NCI-H2081 (cell line): ENCODE measurements at regions not wholly inside any gene's neighbourhood (a gene's known extent, or its start where the extent isn't known, plus 50 kb on each side); places are given as distances from the start of the nearest gene placed in this dataset.
"Not testable (repeated sequence)": the region's sequence is repeated elsewhere in the genome, so short reads cannot be mapped to it uniquely, and the experiment has no call there.

Experiments
- DNase-seq, 2 experiments: peaks; one replicate each; lab custom pipeline; 2025; lab: John Stamatoyannopoulos, UW

DNA sequence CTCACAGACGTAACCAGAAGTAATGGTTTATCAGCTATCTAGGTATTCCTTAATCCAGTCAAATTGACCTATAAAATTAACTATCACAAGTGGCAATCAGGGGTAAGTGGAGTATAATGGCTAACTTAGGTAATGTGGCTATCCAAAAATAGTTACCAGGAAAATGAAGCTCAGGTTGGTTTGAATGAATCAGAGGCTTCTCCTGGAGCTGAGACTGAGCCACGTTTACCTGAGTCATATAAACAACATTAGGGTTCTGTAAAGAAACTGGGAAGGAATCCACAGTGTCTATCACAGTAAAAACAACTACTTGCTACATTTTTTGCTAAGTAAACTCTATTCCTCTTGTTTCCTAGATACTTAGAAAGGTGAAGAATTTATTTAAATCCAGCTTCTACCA, 236.0 kb upstream of the SPHKAP start:
- DNase-seq, result no peak

DNA sequence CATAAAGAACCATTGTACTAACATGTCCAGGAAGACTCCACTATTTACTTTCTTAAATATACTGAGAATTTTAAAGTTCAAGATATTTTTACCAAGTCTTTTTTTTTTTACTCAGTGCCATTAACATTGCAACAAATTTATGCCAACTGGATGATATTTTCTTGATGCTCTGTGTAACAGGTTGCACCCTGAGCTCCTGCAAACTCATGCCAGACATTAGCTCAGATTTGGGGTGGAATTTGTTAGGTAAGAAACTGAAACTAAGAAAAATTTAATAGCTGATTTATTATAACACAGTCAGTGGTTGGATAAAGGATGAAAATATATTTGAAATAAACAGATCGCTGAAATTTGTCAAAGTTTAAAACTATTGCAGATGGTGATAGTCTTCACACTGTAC, 228.6 kb upstream of the SPHKAP start:
- no peak for DNase-seq

DNA sequence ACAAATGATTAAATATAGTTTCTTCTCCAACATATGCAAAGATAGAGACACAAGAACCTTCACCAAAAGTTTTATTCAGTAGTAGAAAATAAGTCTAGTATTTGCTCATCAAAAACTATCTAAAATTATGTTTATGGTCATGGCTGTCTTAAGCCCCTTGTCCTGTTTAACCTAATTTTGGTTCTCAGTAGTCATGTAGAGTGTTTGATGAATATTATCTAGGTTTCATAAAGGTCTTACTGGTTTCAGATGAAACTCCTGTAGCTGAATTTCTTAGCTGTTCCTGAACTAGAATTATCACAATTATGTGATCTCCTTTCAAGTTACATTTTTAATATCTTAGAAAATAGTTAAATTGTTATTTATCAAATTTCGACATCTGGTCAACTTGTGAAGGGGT, 228.0 kb upstream of the SPHKAP start:
- DNase-seq, result no peak

DNA sequence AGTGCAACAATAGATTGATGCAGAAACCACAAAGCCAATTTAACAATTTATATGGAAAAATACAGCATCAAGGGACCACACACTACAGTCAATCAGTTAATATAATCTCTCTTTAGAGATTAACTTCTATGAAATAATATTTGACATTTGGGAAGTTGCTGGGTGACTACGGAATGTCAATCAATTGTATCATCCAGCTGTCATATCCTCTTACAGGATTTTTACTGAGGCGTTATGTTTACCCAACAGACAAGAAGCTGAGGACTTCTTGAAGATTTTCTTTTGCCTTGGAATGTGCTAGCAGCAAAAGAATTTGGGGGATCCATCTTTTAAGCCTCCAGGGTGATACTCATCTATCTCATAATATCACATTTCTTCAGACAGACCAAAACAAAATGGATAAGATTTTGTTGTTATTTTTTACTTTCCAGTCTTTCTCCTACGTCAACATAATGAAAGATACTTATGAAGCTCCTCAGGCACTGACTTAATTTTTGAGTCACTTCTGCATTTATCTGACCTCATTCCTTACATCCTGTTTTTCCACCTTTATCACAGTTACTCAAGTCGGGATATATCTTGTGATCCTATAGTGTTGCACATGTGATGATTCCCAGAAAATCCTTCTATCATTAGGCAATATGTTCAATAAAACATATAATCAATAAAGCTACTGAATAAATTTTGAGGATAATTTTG, 227.2 kb upstream of the SPHKAP start:
- no peak for DNase-seq

DNA sequence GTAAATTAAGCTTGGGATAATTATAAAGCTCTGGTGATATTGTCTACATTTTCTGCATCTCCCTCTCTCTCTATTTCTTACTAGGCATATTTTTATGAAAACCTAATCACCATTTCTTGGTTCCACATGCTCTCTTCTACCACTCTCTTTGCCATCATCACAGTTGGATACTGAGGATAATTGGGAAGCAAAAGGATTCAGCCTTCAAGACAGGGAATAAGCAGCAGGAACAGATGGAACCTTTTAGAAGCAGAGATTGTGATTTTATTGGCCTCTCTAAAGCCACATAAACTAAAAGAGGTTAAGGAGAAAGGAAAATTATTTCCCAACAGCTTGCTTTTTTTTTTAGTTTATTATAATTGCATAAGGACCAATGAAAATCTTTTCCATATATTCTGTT, 226.3 kb upstream of the SPHKAP start:
- no peak for DNase-seq

DNA sequence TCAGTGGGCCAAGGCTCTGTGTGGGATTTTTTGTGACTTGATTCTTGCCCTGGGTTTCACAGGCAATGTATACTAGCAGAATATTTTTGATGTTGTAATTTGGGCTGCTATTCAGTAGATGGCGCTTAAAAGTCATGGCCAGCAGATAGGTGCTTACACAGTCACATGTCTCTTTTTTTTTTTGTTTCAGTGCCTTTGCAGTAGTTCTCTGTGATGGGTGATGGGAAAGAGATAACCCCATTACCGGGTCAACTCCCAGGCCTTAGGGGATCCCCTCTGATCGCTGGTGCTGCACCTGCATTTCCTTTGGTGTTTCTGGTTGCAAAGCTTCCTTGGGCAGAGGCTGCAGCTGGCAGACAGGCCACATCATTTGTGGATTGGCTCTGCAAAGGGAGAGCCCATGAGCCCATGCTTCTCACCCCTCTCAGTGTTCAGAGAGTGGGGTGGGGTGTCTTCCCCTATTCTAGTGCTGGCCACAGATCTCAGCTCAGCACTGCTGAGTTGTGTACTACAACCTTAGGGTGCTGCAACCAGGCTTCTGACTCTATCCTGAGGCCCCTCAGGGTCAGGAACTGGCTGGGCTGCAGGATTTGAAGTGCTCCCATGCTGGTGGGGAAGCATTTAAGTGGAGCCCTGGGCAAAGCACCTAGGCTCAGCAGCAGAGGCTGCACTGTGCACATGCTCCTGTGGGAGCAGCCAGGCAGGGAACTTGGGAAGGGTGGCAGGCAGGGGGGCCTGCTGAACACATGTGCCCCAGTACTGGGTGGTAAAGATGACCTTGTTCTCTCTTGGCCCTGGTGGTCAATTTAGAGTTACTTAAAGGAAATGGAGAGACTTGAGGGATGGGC, 219.8 kb upstream of the SPHKAP start:
- peak in 1 of 2 experiments; percentile 20 for DNase-seq

DNA sequence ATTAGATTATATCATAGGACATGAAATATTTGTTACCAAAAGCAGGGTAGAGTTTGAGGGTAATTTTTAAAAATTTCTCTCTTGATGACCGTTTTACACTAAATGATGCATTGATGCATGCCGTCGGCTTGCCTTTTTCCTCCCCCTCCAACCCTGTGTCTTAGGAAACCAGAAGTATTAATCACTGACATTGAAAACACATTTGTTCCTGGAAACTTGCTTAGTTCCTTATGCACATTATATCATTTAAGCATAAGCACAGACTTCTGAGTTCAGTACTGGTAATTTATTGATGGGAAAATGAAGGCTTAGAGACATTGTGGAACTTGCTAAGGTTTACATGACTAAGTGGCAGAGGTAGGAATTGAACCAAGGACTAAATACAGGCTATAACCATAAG, 206.3 kb upstream of the SPHKAP start:
- DNase-seq, result no peak

DNA sequence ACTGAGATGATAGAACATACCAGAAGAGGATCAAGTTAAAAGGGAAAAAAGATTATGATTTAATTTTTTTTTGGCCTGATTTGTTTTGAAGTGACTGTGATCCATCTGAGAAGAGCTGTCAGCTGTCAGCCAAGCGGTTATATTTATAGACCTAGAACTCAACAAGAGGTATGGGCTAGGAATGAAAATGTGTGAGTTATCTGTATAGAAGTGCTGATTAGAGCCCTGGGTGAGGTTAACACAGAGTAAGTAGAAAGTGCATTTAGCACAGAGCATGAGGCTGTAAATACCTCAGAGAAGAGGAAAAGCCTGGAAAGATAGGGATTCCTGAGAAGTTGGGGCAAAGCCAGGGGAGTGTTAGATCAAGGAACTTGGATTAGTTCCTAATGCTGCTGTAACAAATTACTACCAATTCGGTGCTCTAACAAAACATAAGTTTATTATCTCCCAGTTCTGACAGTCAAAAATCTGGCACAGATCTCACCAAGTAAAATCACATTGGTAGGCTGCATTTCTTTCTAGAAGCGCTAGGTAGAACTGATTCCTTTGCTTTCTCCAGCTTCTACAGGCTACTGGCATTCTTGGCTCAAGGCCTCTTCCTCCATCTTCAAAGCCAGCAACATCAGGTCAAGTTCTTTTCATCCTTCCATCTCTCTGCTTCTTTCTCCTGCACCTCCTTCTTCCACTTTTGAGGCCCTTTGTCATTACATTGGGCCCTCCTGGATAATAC, 197.4 kb upstream of the SPHKAP start:
- DNase-seq, result no peak

DNA sequence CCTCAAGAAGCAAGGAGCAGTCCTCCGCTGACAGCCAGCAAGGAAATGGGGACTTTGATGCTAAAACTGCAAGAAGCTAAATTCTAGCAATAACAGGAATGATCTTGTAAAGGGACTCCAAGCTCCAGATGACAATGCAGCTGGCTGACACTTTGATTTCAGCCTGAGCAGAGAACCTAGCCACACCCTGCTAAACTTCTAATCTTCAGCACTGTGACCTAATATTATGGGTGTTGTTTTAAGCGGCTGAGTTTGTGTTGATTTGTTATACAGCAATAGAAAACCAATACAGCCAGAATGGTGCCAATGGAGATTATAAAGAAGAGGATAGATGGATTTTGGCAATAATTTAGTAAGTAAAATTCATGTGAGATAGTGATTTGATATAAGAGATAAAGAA, 196.7 kb upstream of the SPHKAP start:
- DNase-seq, result no peak

DNA sequence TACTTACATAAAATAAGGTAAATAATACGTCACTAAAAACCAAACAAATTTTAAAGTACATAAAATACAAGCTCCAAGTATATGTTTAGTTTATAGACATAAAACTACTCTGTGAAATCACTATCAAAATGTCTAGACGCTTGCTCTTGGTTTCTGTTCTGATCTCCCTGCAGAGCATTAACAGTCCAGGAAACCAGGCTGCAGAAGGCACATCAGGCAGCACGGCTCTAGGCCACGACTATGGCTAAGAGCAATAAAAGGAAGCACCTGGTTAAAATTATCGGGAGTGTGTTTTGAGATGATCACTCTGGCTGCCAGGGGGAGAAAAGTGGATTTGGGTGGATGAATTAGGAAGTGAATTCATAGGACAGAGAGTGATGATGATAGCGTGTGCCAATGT, 196.0 kb upstream of the SPHKAP start:
- peak in 1 of 2 experiments; percentile 26 for DNase-seq

DNA sequence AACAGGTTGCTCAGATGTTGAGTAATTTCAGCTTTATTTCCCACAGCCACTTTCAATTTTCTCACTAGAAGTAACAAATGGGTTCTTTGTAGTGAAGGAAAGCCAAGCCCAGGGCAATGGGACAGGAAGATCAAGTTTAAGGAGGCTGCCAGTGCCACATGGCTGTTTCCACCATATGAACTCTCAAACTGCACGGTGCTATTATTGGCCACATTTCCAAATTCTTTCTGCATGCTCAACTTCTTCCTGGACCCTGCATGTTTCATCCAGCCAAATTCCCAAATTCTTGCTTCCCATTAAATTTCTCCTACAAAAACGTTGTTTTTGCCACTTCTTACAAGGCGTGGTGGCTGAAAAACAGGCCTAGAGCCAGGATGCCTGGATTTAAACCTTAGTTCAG, 193.3 kb upstream of the SPHKAP start:
- no peak for DNase-seq

DNA sequence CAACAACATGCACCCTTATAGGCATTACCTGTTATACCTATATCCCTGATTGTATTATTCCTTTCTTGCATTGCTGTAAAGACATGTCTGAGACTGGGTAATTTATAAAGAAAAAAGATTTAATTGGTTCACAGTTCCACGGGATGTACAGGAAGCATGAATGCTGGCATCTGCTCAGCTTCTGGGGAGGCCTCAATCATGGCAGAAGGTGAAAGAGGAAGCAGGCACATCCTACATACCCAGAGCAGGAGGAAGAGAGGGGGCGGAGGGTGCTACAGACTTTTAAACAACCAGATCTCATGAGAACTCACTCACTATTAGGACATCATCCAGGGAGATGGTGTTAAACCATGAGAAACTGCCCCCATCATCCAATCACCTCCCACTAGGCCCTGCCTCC, 191.7 kb upstream of the SPHKAP start:
- DNase-seq, result no peak

DNA sequence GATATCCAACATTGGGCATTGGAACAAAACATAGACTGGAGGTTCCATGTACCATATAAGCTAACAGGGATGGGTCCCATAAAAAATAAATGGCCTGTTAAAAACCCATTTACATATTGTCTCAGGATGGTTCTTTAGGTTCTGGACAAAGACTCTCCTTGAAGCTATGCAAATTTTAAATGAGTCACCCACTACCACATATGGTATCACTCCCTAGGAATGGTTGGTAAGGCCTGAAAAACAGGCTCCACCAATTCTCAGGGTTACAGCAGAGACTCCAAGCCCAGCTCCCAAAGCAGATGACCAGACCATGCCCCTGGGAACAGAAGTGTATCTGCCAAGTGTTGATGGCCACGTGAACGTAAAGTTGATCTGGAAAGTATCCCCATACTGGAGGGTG, 190.7 kb upstream of the SPHKAP start:
- no peak for DNase-seq

DNA sequence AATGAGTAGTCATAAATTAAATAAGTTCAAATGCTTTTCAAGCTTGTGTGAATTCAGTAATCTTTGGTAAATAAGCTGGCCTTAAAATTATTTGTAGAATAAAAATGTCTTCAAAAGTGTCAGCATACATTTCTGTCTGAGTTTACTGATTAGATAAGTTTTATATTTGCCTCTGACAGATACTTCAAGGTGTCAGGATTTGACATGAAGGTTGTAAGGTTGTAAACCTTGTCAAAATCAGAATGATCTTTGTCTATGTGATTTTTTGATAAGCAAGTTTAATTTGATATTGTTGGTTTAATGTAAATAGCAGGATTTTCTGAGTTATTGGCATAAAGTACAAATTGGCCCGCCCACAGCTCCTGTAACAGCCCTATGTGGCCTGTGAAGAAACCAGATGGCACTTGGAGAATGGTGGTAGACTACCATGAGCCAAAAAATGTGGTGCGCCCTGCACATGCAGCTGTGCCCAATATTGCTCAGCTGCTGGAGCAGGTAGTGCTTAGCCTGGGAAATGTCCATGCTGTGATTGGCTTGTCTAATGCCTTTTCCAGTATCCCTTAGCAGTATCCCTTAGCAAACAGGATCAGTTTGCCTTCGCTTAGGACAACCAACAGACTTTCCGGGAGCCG, 188.0 kb upstream of the SPHKAP start:
- DNase-seq, result no peak

DNA sequence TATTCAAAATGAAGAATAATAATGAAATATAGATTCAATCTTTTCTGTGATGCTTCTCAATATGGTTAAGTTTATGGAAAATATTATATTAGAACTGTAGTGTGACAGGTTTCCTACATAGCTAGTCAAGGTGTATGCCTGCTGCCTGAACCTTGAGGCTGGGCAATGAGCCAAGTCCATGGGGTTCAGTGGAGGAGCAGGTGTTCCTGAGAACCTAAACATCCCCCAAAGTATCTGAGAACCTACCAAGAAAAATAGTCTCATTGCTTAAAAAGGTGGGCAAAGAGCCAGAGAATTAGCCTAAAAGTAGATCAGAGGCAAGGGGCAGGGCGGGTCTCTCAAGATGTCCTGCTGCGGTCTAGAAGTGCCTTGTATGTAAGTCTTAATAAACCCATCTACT, 185.9 kb upstream of the SPHKAP start:
- DNase-seq, result no peak

DNA sequence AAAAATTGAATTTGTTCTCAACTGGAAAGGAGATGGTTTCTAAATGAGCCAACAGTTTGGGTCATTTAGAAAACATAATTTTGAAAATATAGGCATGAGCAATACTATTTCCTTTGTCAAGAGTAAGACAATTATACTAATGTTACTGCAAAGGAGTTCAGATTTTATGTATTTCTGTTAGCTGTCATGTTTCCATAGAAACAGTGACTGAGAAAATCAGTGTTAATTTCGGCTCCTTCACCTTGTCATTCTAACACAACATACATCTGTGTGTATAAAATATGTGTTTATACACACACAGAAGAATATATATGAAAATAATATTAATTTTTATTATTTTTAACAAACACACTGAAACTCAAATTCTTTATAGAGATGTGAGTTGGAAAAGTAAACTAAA, 178.0 kb upstream of the SPHKAP start:
- DNase-seq, result no peak

DNA sequence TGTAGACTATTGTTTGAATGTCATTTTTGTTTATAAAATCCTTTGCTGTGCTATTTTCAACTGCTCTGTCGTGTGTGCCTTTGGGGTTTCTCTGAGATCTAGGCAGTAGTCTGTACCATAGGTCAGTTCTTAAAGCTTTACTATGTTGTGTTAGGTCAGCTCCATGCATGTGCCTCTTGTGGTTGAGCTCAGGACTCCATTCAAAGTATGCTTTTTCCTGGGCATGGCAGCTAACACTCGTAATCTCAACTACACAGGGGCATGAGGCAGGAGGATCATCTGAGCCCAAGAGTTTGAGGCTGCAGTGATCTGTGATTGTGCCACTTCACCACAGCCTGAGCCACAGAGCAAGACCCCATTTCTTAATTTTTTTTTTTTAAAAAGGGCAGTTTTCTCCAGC, 174.4 kb upstream of the SPHKAP start:
- DNase-seq, result no peak

DNA sequence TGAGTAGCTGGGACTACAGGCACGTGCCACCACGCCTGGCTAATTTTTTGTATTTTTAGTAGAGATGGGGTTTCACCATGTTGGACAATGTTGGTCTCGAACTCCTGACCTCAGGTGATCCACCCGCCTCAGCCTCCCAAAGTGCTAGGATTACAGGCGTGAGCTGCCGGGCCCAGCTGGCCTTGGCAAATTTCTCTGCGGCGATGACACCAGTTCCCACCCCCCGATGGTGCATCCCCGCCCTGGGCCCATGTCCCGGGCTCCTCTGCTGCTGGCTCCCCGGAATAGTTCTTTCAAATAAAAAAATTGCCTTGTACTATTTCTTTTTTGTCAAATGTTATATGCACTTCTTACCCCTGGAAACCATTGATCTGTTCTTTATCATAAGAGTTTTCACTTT, 171.5 kb upstream of the SPHKAP start:
- DNase-seq, result not testable (repeated sequence)

DNA sequence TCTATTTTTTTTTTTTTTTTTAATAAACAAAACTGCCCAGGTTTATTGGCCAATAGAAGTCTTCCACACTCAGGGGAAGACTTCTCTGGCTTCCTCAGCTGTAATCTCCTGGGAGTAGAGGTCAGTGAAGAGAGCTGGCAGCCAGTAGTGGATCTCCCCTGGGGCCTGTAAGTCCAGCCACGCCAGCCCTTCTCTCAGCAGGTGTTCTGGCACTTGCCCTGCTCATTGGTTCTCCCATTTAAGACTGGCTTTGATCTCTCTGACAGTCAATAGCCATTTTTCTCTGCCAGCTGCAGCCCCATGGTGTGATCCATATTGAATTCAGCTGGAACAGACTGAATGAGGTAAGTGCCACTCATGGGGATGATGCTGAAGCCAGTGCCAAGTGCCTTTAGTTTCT, 170.6 kb upstream of the SPHKAP start:
- DNase-seq, result peak in 1 of 2 experiments; percentile 4

DNA sequence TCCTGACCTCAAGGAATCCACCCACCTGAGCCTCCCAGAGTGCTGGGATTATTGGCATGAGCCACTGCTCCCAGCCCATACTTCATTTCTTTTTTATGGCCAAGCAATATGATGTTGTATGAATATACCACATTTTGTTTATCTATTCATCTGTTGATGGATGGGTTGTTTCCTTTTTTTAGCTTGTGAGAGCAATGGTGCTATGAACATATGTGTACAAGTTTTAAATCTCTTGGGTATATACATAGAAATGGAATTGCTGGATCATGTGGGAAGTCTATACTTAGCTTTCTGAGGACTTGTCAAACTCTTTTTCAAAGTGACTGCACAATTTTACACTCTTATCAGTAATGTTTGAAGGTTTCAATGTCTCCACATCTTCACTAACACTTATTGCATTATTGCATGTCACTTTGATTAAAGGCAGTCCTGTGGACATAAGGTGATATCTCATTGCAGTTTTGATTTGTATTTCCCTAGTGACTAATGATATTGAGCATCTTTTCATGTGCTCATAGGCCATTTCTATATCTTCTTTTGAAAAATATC, 167.1 kb upstream of the SPHKAP start:
- no peak for DNase-seq

DNA sequence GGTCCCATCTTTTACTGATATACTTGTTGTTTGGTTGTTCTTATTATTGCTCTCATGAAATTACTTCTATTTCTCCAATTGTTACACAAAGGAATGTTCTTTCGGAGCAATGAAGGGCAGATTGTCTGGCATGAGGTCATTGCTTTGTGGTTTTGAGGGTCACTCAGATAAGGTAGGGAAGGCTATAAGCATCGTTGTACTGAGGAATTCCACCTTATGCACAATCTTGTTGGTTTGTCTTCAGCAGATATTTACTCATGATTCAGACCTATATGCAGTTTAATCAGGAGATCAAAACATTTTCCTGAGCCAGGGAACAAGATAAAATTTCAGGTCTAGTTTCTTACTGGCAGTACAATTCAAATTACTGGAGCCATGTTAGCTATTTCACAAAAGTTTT, 163.0 kb upstream of the SPHKAP start:
- DNase-seq, result no peak

DNA sequence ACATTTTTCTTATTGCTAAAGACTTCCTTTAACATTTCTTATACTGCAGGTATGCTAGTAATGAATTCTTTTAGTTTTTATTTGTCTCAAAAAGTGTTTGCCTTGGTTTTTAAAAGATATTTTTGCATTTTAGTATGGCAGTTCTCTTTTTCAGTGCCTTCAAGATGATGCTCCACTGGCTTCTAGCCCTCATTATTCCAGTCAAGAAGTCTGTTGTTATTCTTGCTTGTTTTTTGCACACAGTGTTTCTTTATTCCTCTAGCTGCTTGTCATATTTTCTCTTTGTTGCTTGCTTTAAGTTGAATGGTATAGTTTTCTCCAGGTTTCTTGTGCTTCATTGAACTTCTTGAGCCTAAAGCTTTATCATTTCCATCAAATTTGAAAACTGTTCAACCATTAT, 158.0 kb upstream of the SPHKAP start:
- DNase-seq, result no peak
